ENCODE measurements at regions not wholly inside any gene's neighbourhood (a gene's known extent, or its start where the extent isn't known, plus 50 kb on each side); places are given as distances from the start of the nearest gene placed in this dataset.
"Not testable (repeated sequence)": the region's sequence is repeated elsewhere in the genome, so short reads cannot be mapped to it uniquely, and the experiment has no call there.

- not testable (repeated sequence) for TF ChIP-seq RAD21 (conservative IDR thresholded peaks at IDR 0.05); MXI1 (conservative IDR thresholded peaks at IDR 0.05; ENCODE audit: poor library complexity, severe bottlenecking); TAF1 (IDR thresholded peaks at IDR 0.05; ENCODE audit: low read depth); EP300 (conservative IDR thresholded peaks at IDR 0.05; ENCODE audit: poor library complexity, severe bottlenecking); POLR2AphosphoS5 (IDR thresholded peaks at IDR 0.05)
- TF ChIP-seq, protein P1, sequence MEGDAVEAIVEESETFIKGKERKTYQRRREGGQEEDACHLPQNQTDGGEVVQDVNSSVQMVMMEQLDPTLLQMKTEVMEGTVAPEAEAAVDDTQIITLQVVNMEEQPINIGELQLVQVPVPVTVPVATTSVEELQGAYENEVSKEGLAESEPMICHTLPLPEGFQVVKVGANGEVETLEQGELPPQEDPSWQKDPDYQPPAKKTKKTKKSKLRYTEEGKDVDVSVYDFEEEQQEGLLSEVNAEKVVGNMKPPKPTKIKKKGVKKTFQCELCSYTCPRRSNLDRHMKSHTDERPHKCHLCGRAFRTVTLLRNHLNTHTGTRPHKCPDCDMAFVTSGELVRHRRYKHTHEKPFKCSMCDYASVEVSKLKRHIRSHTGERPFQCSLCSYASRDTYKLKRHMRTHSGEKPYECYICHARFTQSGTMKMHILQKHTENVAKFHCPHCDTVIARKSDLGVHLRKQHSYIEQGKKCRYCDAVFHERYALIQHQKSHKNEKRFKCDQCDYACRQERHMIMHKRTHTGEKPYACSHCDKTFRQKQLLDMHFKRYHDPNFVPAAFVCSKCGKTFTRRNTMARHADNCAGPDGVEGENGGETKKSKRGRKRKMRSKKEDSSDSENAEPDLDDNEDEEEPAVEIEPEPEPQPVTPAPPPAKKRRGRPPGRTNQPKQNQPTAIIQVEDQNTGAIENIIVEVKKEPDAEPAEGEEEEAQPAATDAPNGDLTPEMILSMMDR (IDR thresholded peaks at IDR 0.05; ENCODE audit: poor library complexity, severe bottlenecking): not testable (repeated sequence)
These were observed 83.6 kb upstream of the CRYM start for GRCh38 chr16:21361612-21362227.
